Astrocyte of the spinal cord (primary cell): ENCODE measurements at regions not wholly inside any gene's neighbourhood (a gene's known extent, or its start where the extent isn't known, plus 50 kb on each side); places are given as distances from the start of the nearest gene placed in this dataset.

Experiments used
- DNase-seq: peaks from one replicate; pipeline ENCODE4 v3.0.0; 2011; ENCODE audit warnings: low read depth, low spot score
- H3K4me3 ChIP-seq: 2 replicates; pipeline ENCODE4 v1.5.1; 2011; ENCODE audit warnings: low read depth, mild to moderate bottlenecking, low read length, moderate library complexity
- in situ Hi-C: cut with HindIII; loops from 2 replicates; pipeline ENCODE4 v1.10.0; 2017; ENCODE audit warnings: low sequenced_read_pairs
- TF ChIP-seq, protein P1 (sequence below): IDR thresholded peaks from 2 replicates; pipeline ENCODE4 v1.5.1; 2012; ENCODE audit warnings: low read depth, mild to moderate bottlenecking, low read length, inconsistent platforms

DNA sequence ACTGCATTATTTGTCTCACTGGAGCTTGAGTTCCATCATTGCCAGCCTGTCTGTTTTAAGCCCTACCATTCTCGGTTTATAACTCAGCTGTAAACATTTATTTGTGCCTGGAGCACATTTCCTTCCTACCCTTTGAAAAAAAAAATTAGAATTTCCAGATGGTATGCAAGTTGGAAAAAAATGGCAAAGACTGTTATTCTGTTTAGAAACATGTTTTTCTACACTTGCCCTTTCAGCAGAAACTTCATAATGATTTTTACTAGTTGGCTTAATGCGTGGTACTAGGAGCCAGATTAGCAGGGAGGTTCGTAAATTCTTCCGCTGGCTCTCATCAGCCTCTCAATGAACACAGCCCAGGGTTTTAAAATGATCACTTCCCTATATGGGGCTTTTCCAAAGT is 238.8 kb upstream of the WWC1 start:
- DNase-seq: no peak
- TF ChIP-seq, protein P1, sequence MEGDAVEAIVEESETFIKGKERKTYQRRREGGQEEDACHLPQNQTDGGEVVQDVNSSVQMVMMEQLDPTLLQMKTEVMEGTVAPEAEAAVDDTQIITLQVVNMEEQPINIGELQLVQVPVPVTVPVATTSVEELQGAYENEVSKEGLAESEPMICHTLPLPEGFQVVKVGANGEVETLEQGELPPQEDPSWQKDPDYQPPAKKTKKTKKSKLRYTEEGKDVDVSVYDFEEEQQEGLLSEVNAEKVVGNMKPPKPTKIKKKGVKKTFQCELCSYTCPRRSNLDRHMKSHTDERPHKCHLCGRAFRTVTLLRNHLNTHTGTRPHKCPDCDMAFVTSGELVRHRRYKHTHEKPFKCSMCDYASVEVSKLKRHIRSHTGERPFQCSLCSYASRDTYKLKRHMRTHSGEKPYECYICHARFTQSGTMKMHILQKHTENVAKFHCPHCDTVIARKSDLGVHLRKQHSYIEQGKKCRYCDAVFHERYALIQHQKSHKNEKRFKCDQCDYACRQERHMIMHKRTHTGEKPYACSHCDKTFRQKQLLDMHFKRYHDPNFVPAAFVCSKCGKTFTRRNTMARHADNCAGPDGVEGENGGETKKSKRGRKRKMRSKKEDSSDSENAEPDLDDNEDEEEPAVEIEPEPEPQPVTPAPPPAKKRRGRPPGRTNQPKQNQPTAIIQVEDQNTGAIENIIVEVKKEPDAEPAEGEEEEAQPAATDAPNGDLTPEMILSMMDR: no peak

DNA sequence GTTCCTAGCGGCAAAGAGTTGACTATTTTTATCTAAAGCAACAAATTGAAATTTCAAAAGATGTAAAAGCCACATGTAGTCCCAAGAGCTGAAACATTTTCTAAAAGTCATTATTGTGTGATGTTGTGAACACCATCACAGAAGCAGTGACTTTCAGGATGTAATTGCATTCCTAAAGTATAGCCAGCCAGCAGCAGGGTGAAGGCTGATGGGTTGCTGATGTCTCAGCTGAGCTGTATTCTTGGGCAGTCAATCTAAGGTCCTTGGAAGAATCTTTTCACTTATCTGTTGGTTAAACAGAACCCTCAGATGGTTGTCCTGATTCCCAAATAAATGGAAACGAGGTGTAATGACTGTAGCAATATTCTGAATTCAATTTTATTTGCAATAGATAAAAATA is 237.4 kb upstream of the WWC1 start:
- in situ Hi-C loops: no loop called here
- DNase-seq: no peak
- TF ChIP-seq, protein P1: no peak
- H3K4me3 ChIP-seq: no peak overlapping the region

More for the DNA sequence above, 238.8 kb upstream of the WWC1 start:
- no peak overlapping the region for H3K4me3 ChIP-seq
- in situ Hi-C loops: no loop called here

DNA sequence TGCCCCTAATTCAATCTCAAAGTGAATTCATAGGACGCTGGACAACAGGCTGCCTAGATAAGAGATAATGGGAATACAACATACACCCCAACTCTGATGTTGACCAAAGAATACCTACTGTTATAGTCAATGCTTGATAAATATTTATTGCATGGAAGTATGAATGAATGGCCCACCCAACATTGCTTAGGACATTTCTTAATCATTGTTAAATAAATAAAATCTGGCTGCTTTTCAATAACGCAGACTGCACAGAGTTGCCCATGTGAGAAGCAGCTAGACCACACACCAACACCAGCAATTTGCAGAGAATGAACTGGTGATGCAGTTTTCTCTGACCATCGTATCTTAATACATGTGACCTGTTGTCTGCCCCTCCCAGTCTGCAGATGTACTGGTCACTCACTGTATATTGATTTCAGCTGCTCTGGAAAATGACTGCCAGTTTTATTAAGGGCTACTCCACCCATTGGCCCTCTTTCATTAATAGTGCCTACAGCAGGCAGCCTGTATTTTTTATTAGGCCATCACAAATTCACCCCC is 236.2 kb upstream of the WWC1 start:
- in situ Hi-C loops: no loop called here
- TF ChIP-seq, protein P1: no peak
- DNase-seq: no peak
- H3K4me3 ChIP-seq: no peak overlapping the region

GRCh38 chr5:168055961-168056360 is 235.5 kb upstream of the WWC1 start:
- in situ Hi-C loops: no loop called here
- no peak for DNase-seq
- TF ChIP-seq, protein P1: no peak
- no peak overlapping the region for H3K4me3 ChIP-seq

DNA sequence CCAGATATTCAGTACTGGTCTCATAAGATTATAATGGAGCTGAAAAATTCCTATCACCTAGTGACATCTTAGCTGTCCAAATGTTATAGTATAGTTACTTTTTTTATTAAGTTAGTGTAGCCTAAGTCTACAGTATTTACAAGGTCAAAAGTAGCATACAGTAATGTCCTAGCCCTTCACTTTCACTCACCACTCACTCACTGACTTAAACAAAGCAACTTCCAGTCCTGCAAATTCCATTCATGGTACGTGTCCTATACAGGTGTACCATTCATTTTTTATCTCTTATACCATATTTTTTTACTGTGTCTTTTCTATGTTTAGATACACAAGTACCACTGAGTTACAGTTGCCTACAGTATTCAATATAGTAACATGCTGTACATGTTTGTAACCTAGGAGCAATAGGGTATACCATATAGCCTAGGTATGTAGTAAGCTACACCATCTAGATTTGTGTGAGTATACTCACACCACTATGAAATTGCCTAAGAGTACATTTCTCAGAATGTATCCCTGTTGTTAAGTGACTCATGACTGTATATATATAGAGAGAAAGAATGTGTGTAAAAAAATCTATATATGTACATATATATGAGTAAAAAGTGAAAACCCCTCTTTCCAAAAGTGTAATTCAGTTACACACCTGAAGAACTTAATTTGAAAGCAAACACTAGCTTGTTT is 234.8 kb upstream of the WWC1 start:
- TF ChIP-seq, protein P1: no peak
- no peak overlapping the region for H3K4me3 ChIP-seq
- DNase-seq: no peak
- in situ Hi-C loops: no loop called here

DNA sequence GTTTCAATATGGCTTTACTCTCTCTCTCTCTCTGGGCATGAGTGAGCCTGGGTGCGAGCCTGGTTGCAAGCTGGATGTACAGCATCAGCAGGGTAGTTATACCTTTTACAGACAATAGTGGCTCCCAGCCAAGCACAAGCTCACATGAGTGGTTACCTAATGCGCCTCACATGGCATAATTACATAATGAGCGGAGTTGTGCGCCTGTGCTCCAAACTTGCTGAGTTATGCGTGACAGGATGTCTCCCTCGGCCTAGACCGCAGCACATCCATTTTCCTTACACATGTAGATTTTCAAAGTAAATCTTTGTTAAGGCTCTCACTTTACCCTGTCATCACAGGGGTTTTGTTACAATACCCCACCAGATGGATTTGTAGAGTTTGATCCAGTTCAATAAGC is 233.5 kb upstream of the WWC1 start:
- TF ChIP-seq, protein P1: no peak
- in situ Hi-C loops: no loop called here
- no peak overlapping the region for H3K4me3 ChIP-seq
- DNase-seq: no peak

DNA sequence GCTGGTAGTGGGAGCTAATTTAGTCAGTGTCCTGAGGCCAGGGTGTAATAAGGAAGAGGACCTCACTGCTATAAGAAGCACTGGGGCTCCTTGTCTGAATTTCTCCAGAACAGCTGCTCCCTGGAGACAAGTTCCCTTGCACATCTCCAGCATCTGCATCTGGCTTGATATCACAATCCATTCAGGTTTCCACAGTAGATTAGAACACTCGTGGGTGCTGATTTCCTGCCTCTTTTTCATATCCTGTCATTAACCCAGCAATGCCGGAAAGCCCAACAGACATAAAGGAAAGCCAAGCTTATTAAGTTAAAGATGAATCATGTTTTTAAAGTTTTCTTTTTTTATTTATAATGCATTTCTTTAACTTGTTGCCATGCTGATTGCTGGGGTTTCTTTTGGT is 232.3 kb upstream of the WWC1 start:
- no peak overlapping the region for H3K4me3 ChIP-seq
- in situ Hi-C loops: no loop called here
- no peak for DNase-seq
- TF ChIP-seq, protein P1: no peak
